Hematopoietic multipotent progenitor cell treated with erythropoietin and hydrocortisone succinate and interleukin-3 and kit ligand, for 17 days (in vitro differentiated cells): ENCODE measurements at regions not wholly inside any gene's neighbourhood (a gene's known extent, or its start where the extent isn't known, plus 50 kb on each side); places are given as distances from the start of the nearest gene placed in this dataset.

ENCODE experiments used
- DNase-seq: peaks from one replicate; pipeline ENCODE4 v3.0.0-alpha.2; 2015; ENCODE audit warnings: low spot score

GRCh38 chr22:49567899-49568750 is 259.5 kb downstream of the BRD1 start:
- DNase-seq = no peak

GRCh38 chr22:49566693-49567092 is 261.0 kb downstream of the BRD1 start:
- no peak for DNase-seq

GRCh38 chr22:49566141-49566541 is 261.5 kb downstream of the BRD1 start:
- DNase-seq = no peak

- DNase-seq = no peak
Observed at GRCh38 chr22:49565516-49565855, 262.2 kb downstream of the BRD1 start.

- DNase-seq = no peak
Observed at GRCh38 chr22:49564666-49565515, 262.8 kb downstream of the BRD1 start.

- no peak for DNase-seq
Observed at GRCh38 chr22:49564054-49564453, 263.6 kb downstream of the BRD1 start.

GRCh38 chr22:49562685-49563249 is 264.9 kb downstream of the BRD1 start:
- DNase-seq = no peak

GRCh38 chr22:49561976-49562375 is 265.7 kb downstream of the BRD1 start:
- no peak for DNase-seq

GRCh38 chr22:49561338-49561737 is 266.3 kb downstream of the BRD1 start:
- DNase-seq = no peak

GRCh38 chr22:49555526-49555925 is 272.1 kb downstream of the BRD1 start:
- DNase-seq = no peak

- no peak for DNase-seq
Observed at GRCh38 chr22:49554741-49555140, 272.9 kb downstream of the BRD1 start.

GRCh38 chr22:49554296-49554625 is 273.4 kb downstream of the BRD1 start:
- DNase-seq = no peak

- no peak for DNase-seq
Observed at GRCh38 chr22:49553518-49554295, 274.0 kb downstream of the BRD1 start.

GRCh38 chr22:49553076-49553475 is 274.6 kb downstream of the BRD1 start:
- DNase-seq = no peak

GRCh38 chr22:49551897-49552614 is 275.6 kb downstream of the BRD1 start:
- DNase-seq = no peak

GRCh38 chr22:49551446-49551845 is 276.2 kb downstream of the BRD1 start:
- DNase-seq = no peak

- no peak for DNase-seq
Observed at GRCh38 chr22:49550766-49551362, 276.8 kb downstream of the BRD1 start.

GRCh38 chr22:49550141-49550430 is 277.6 kb downstream of the BRD1 start:
- DNase-seq = no peak

- no peak for DNase-seq
Observed at GRCh38 chr22:49549256-49550140, 278.2 kb downstream of the BRD1 start.
